K562 (cell line): ENCODE measurements at regions not wholly inside any gene's neighbourhood (a gene's known extent, or its start where the extent isn't known, plus 50 kb on each side); places are given as distances from the start of the nearest gene placed in this dataset.

ENCODE experiments used
- ATAC-seq: fragments of 200-7000 bp; cut with Tn5 transposase; 3 replicates; pipeline ENCODE4 v1.9.1; 2020; ENCODE audit warnings: moderate library complexity
- BruUV-seq: library from RNA; stranded (reverse); fragments of 400-500 nt; replicated peaks from 2 replicates; lab custom pipeline; 2021; lab: Mats Ljungman, UMichigan
- CTCF ChIA-PET: fragments of 300-600 bp; formaldehyde crosslinking; extraction: SDS; loops from one replicate; lab custom pipeline; 2021; ENCODE audit warnings: low intra/inter-chr PET ratio; lab: Yijun Ruan, JAX
- POLR2A ChIA-PET: fragments of 300-600, 350-650 bp; sonication (Branson Sonifier 250); formaldehyde crosslinking; extraction: SDS; loops from one replicate; lab custom pipeline; 2021; ENCODE audit warnings: antibody characterized with exemption, inconsistent platforms; lab: Yijun Ruan, JAX
- DNase-seq, 4 experiments: peaks; one replicate each; pipeline versions ENCODE4 v3.0.0 to v3.0.0-alpha.2; 2011 to 2018; ENCODE audit warnings: low spot score in 3 of 4, mixed read lengths in 3 of 4; ENCODE audit errors: extremely low read depth in 1 of 4
- FAIRE-seq: peaks from 2 replicates; lab custom pipeline; 2011; peaks lifted over from hg19 to GRCh38; lab: Jason Lieb, UNC
- H2AFZ ChIP-seq: 2 replicates; pipeline ENCODE4 v1.6.0; 2011; ENCODE audit warnings: low read depth, low read length, control low read depth, inconsistent platforms
- H3K27ac ChIP-seq: fragments of 200-600 bp; 3 replicates; pipeline ENCODE4 v1.8.0; 2011; ENCODE audit warnings: low read depth, mild to moderate bottlenecking, control low read depth, inconsistent platforms, low read length, moderate library complexity, mixed read lengths; ENCODE audit errors: extremely low read depth
- H3K27me3 ChIP-seq, 2 experiments: fragments of 300-600 bp in 1 of 2; 2 replicates in 1 of 2; 3 replicates in 1 of 2; pipeline versions ENCODE4 v1.6.0 to v1.8.0; 2011; ENCODE audit warnings: inconsistent platforms in 2 of 2, low read length in 2 of 2, mild to moderate bottlenecking in 1 of 2, mixed read lengths in 1 of 2, moderate library complexity in 1 of 2; ENCODE audit not compliant: control insufficient read depth in 2 of 2, insufficient read depth in 2 of 2
- H3K36me3 ChIP-seq: fragments of 300-600 bp; 3 replicates; pipeline ENCODE4 v1.8.0; 2011; ENCODE audit warnings: mild to moderate bottlenecking, low read length, inconsistent platforms; ENCODE audit not compliant: control insufficient read depth, insufficient read depth
- H3K4me1 ChIP-seq, 2 experiments: fragments of 200-600 bp in 1 of 2; replicated peaks in 1 of 2; 2 replicates in 1 of 2; 3 replicates in 1 of 2; pipeline versions ENCODE4 v1.5.1 to v1.8.0; 2011; ENCODE audit warnings: inconsistent platforms in 2 of 2, low read length in 2 of 2, mild to moderate bottlenecking in 1 of 2, mixed read lengths in 1 of 2, moderate library complexity in 1 of 2; ENCODE audit not compliant: control insufficient read depth in 2 of 2, insufficient read depth in 2 of 2
- H3K4me2 ChIP-seq: 2 replicates; pipeline ENCODE4 v1.6.1; 2011; ENCODE audit warnings: low read length, control low read depth, inconsistent platforms, mixed read lengths; ENCODE audit not compliant: insufficient read depth
- H3K4me3 ChIP-seq: fragments of 200-600 bp; sonication (generic), shearing (Covaris generic); 2 replicates; pipeline ENCODE4 v1.5.1; 2016; ENCODE audit warnings: control low read depth, inconsistent platforms
- H3K79me2 ChIP-seq: fragments of 200-600 bp; 3 replicates; pipeline ENCODE4 v1.8.0; 2011; ENCODE audit warnings: low read length, inconsistent platforms; ENCODE audit not compliant: control insufficient read depth, insufficient read depth
- H3K9ac ChIP-seq, 2 experiments: 2 replicates each; pipeline versions ENCODE4 v1.6.0 to v1.6.1; 2011; ENCODE audit warnings: low read depth in 2 of 2, low read length in 2 of 2, control low read depth in 1 of 2, inconsistent platforms in 1 of 2, mild to moderate bottlenecking in 1 of 2, mixed read lengths in 1 of 2; ENCODE audit not compliant: insufficient read depth in 1 of 2
- H3K9me1 ChIP-seq: one replicate; pipeline ENCODE4 v1.6.0; 2011; ENCODE audit warnings: inconsistent platforms, mild to moderate bottlenecking, low read length, moderate library complexity; ENCODE audit not compliant: control insufficient read depth, insufficient read depth
- H3K9me3 ChIP-seq: replicated peaks from 2 replicates; pipeline ENCODE4 v1.5.1; 2011; ENCODE audit warnings: low read depth, low read length, inconsistent platforms; ENCODE audit not compliant: control insufficient read depth, insufficient read depth
- H4K20me1 ChIP-seq: replicated peaks from 2 replicates; pipeline ENCODE4 v1.6.1; 2011; ENCODE audit warnings: low read length, inconsistent platforms, mixed read lengths; ENCODE audit not compliant: control insufficient read depth, insufficient read depth
- BRD4 ChIP-seq: fragments of 200-600 bp; sonication (generic); IDR thresholded peaks from 2 replicates; pipeline ENCODE4 v1.6.1; 2017; ENCODE audit warnings: inconsistent platforms
- CTBP1 ChIP-seq: fragments of 450-650 bp; IDR thresholded peaks from 2 replicates; pipeline ENCODE4 v1.6.1; 2016; ENCODE audit warnings: borderline replicate concordance
- FOSL1 ChIP-seq: fragments of 200-800 bp; sonication (Bioruptor generic); conservative IDR thresholded peaks from 2 replicates; pipeline ENCODE4 v1.6.1; 2016; ENCODE audit warnings: missing genetic modification characterization, missing compliant biosample characterization
- HNRNPL ChIP-seq: fragments of 200-400 bp; formaldehyde crosslinking; IDR thresholded peaks from 2 replicates; pipeline ENCODE4 v1.6.1; 2017; ENCODE audit warnings: low read depth, mild to moderate bottlenecking, low read length
- SPI1 ChIP-seq: IDR thresholded peaks from 2 replicates; pipeline ENCODE4 v1.6.1; 2011; ENCODE audit warnings: low read depth, low read length, control low read depth, borderline replicate concordance
- ZNF133 ChIP-seq: fragments of 250-450 bp; sonication (Bioruptor Pico); IDR thresholded peaks from 2 replicates; pipeline ENCODE4 v1.4.0; 2020; ENCODE audit warnings: mild to moderate bottlenecking
- ZNF584 ChIP-seq: fragments of 200-800 bp; sonication (Bioruptor generic); IDR thresholded peaks from 2 replicates; pipeline ENCODE4 v1.6.1; 2016; ENCODE audit warnings: low read depth, mild to moderate bottlenecking, missing genetic modification characterization, missing compliant biosample characterization
- WGBS: fragments of 100-300 bp; shearing (Covaris generic); methylation state at CpG from one replicate; pipeline ENCODE4 v1.1.6; 2016; ENCODE audit warnings: low coverage, mixed read lengths; ENCODE audit not compliant: insufficient coverage; ENCODE audit errors: missing lambda C conversion rate; 5-methylcytosine and 5-hydroxymethylcytosine counted together
- in situ Hi-C: fragments of 300-500 bp; cut with MboI; formaldehyde crosslinking; loops from 4 replicates; pipeline ENCODE4 v1.15.0; 2018; ENCODE audit warnings: inconsistent platforms, mixed read lengths
- intact Hi-C: fragments of 100-400 bp; cut with micrococcal nuclease; formaldehyde crosslinking; loops from 2 replicates; pipeline ENCODE4 v1.14.2; 2022

GRCh38 chr15:39300451-39301153, 280.3 kb upstream of the THBS1 start:
- no peaks in the 10 kb centered on the region for H3K4me1 ChIP-seq
- ATAC-seq (no peak), DNase-seq (no peak), FAIRE-seq (no peak)
- H3K9ac ChIP-seq = no peak overlapping the region
- in situ Hi-C loops (no loop called here), intact Hi-C loops (no loop called here)
- no peaks in the 10 kb centered on the region for H3K9me3 ChIP-seq
- no peaks in the 10 kb centered on the region; a peak in 1 of 5 replicates for H3K27me3 ChIP-seq
- H2AFZ ChIP-seq = no peak overlapping the region
- no peak for TF ChIP-seq BRD4
- TF ChIP-seq FOSL1 (tag) = 0 out of 2 replicates have a peak, but pooled peaks have one; percentile 17
- WGBS = 0% methylated on average over 3 of the region's 3 CpGs
- no peaks in the 10 kb centered on the region for H3K79me2 ChIP-seq
- H4K20me1 ChIP-seq = no peaks in the 10 kb centered on the region
- no peak overlapping the region for H3K4me3 ChIP-seq
- ChIA-PET CTCF (no interaction called here), POLR2A (no interaction called here)
- H3K27ac ChIP-seq = no peak overlapping the region
- H3K9me1 ChIP-seq = no peaks in the 10 kb centered on the region
- H3K4me2 ChIP-seq = no peak overlapping the region
- no TSS peak for BruUV-seq
- H3K36me3 ChIP-seq = no peaks in the 10 kb centered on the region

- H3K36me3 ChIP-seq = no peaks in the 10 kb centered on the region
- H3K9me1 ChIP-seq = no peaks in the 10 kb centered on the region
- no peaks in the 10 kb centered on the region for H3K79me2 ChIP-seq
- BruUV-seq = no TSS peak
- H3K4me1 ChIP-seq = no peaks in the 10 kb centered on the region
- no peak for ATAC-seq
- H3K9ac ChIP-seq = no peak overlapping the region
- POLR2A ChIA-PET = no interaction called here
- no peak for DNase-seq
- H2AFZ ChIP-seq = no peak overlapping the region
- CTCF ChIA-PET = no interaction called here
- no peak overlapping the region for H3K4me3 ChIP-seq
- no peak overlapping the region for H3K4me2 ChIP-seq
- no peaks in the 10 kb centered on the region for H4K20me1 ChIP-seq
- TF ChIP-seq ZNF133 (CRISPR knock-in tag) = no peak
- TF ChIP-seq SPI1 = no peak
- no peak for TF ChIP-seq ZNF584
- no peak for TF ChIP-seq CTBP1
- TF ChIP-seq HNRNPL = no peak
- H3K27me3 ChIP-seq = no peaks in the 10 kb centered on the region
- in situ Hi-C loops = no loop called here
- intact Hi-C loops = no loop called here
- WGBS = 3% methylated on average over 2 of the region's 2 CpGs
- FAIRE-seq = no peak
- no peak overlapping the region for H3K27ac ChIP-seq
- no peaks in the 10 kb centered on the region for H3K9me3 ChIP-seq
Observed at GRCh38 chr15:39301589-39301999, 279.3 kb upstream of the THBS1 start.
